ENCODE measurements at regions not wholly inside any gene's neighbourhood (a gene's known extent, or its start where the extent isn't known, plus 50 kb on each side); places are given as distances from the start of the nearest gene placed in this dataset.

DNA sequence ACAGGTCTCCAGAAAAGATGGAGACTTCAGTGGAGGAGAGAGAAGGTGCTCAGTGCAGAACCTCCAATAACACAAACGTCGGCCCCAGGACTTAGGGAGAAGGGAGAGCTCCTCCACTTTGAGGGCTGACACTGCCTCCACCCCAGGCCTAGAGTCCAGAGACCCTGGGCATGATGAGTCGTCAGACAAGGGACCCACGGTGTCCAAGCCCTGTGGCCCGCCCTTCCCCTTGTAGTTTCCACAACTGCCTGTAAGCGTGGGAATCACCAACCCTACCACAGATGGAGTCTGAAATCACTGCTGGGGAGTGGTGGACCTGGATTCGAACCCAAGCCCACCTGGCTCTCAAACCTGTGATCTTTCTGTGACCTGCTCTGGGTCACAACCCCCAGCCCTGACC is 281.1 kb downstream of the NPHP4 start:
- 44 to 56% methylated on average over 7 of the region's 7 CpGs for WGBS, 2 donors
- Histone ChIP-seq H3K27ac (no peak overlapping the region), H3K27me3 (no peaks in the 10 kb centered on the region), H3K36me3 (replicated peaks in 1 of 2; ENCODE audit: insufficient read depth in 1 of 2, low read depth in 2 of 2) (no peaks in the 10 kb centered on the region), H3K9me3 (no peaks in the 10 kb centered on the region), H3K4me1 (no peaks in the 10 kb centered on the region), H3K4me3 (no peak overlapping the region)
- ATAC-seq (no peak), DNase-seq (no peak)
- TF ChIP-seq, protein P1, sequence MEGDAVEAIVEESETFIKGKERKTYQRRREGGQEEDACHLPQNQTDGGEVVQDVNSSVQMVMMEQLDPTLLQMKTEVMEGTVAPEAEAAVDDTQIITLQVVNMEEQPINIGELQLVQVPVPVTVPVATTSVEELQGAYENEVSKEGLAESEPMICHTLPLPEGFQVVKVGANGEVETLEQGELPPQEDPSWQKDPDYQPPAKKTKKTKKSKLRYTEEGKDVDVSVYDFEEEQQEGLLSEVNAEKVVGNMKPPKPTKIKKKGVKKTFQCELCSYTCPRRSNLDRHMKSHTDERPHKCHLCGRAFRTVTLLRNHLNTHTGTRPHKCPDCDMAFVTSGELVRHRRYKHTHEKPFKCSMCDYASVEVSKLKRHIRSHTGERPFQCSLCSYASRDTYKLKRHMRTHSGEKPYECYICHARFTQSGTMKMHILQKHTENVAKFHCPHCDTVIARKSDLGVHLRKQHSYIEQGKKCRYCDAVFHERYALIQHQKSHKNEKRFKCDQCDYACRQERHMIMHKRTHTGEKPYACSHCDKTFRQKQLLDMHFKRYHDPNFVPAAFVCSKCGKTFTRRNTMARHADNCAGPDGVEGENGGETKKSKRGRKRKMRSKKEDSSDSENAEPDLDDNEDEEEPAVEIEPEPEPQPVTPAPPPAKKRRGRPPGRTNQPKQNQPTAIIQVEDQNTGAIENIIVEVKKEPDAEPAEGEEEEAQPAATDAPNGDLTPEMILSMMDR (IDR thresholded peaks at IDR 0.05), result no peak
- no peak for TF ChIP-seq POLR2A (IDR thresholded peaks at IDR 0.05)
- intact Hi-C loops (cut with DNase I), result no loop called here

DNA sequence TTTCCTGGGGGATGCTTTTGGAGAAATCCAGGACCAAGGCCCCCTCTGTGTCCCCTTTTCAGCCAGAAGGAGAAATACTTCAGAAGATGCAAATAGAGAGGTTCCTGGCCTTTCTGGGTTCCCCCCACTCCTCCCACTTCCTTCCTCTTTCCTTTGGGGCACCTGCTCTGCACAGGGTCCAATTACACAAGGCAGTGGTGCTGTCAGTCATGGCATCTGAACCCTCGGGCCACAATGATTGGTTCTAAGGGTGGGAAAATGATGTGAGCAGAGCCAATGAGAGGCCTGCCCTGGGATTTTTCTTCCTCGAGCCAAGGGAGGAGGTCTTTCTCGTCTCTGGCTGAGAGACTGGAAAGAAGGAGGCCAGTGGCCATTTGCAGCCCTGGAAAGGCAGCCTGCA is 282.2 kb downstream of the NPHP4 start:
- H3K4me3 ChIP-seq, result no peak overlapping the region
- 30 to 58% methylated on average over 3 of the region's 3 CpGs for WGBS, 2 donors
- intact Hi-C loops (cut with DNase I), result no loop called here
- no peaks in the 10 kb centered on the region for H3K4me1 ChIP-seq
- H3K9me3 ChIP-seq, result no peaks in the 10 kb centered on the region
- no peak overlapping the region for H3K27ac ChIP-seq
- TF ChIP-seq, protein P1 (IDR thresholded peaks at IDR 0.05), result no peak
- TF ChIP-seq POLR2A (IDR thresholded peaks at IDR 0.05), result no peak
- H3K36me3 ChIP-seq (replicated peaks in 1 of 2; ENCODE audit: insufficient read depth in 1 of 2, low read depth in 2 of 2), result no peaks in the 10 kb centered on the region
- no peak for ATAC-seq
- no peak for DNase-seq
- H3K27me3 ChIP-seq, result no peaks in the 10 kb centered on the region

DNA sequence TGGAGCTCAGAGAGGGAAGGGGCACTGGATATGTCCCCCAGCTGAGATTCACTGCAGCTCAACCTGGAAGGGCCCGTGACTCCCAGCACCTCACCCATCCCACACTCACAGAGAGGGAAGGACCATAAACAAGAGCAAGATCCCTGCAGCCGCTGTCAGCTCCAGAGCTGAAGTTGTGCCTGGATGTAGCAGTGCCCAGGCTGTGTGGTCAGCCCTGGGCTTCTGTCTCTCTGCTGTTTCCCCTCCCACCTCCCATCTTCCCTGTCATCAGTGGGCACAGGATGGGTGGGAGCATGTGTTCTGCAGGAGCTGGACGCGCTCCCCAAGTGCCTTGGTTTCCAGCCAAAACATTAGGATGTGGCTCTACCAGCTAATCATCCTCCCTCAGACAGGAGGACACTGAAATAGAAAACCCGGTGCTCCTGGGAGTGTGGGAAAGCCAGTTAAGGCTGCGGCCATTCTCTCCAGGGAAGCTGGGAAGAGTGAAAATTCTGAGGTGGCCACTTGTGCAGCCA is 282.7 kb downstream of the NPHP4 start:
- Histone ChIP-seq H3K36me3 (replicated peaks in 1 of 2; ENCODE audit: insufficient read depth in 1 of 2, low read depth in 2 of 2) (no peaks in the 10 kb centered on the region), H3K27ac (no peak overlapping the region), H3K27me3 (no peaks in the 10 kb centered on the region), H3K9me3 (no peaks in the 10 kb centered on the region), H3K4me1 (no peaks in the 10 kb centered on the region), H3K4me3 (no peak overlapping the region)
- ATAC-seq, result no peak
- intact Hi-C loops (cut with DNase I), result no loop called here
- no peak for DNase-seq
- 59 to 67% methylated on average over 3 to 6 of the region's 6 CpGs for WGBS, 2 donors
- no peak for TF ChIP-seq POLR2A (IDR thresholded peaks at IDR 0.05)
- TF ChIP-seq, protein P1 (IDR thresholded peaks at IDR 0.05), result no peak

DNA sequence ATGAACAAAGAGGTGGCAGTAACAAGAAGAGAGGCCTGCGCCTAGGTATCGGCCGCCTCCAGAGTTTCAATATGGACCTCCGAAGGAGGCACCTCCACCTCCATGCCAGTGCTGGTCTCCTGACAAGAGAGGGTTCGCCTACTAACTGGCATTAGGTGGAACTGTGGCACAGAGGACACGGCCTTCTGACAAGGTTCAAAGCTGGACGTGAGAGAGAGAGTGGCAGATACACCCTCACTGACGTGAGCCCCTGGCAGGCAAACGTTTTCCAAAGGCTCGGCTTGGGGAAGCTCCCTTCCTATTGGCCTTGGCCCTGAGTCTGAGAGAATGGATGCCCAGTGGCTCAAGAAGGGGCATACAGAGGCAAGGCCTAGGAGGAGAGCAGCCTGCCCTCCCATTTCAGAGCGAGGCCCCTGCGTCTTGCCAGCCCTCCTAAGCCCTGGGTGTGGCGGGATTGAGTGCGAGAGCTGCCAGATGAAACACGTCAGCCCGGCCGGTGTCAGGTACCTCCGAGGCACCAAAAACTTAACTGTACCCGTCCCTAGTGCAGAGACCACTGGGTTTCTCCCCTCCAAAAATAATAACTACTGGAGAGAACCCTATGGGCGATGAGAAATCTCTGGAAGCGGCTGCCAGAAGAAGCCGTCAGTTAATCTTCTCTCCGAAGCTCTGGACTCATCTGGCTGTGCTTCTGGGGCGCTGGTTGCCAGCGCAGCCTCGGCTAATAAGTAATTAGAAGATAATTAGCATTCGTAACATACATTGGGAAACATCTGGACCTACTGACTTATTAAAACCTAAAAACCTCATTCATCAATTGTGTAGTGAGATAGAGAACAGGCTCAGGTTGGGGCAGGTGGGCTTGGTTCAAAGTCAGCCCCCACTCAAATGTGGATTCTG is 283.6 kb downstream of the NPHP4 start:
- ATAC-seq (no peak), DNase-seq (no peak)
- H3K36me3 ChIP-seq (replicated peaks in 1 of 2; ENCODE audit: insufficient read depth in 1 of 2, low read depth in 2 of 2), result no peaks in the 10 kb centered on the region
- H3K4me1 ChIP-seq, result no peaks in the 10 kb centered on the region
- H3K4me3 ChIP-seq, result no peak overlapping the region
- intact Hi-C loops (cut with DNase I), result no loop called here
- no peaks in the 10 kb centered on the region for H3K27me3 ChIP-seq
- H3K9me3 ChIP-seq, result no peaks in the 10 kb centered on the region
- H3K27ac ChIP-seq, result no peak overlapping the region
- WGBS, 2 donors, result 65 to 70% methylated on average over 22 to 27 of the region's 27 CpGs
- TF ChIP-seq, protein P1 (IDR thresholded peaks at IDR 0.05), result no peak
- no peak for TF ChIP-seq POLR2A (IDR thresholded peaks at IDR 0.05)

All from body of pancreas (tissue), 4 donors.